Pancreas (tissue), 10 donors: ENCODE measurements at regions not wholly inside any gene's neighbourhood (a gene's known extent, or its start where the extent isn't known, plus 50 kb on each side); places are given as distances from the start of the nearest gene placed in this dataset.
A peak's percentile ranks its signal among the peaks of the same experiment; 100 is the strongest.
"Not testable (repeated sequence)": the region's sequence is repeated elsewhere in the genome, so short reads cannot be mapped to it uniquely, and the experiment has no call there.

Experiments used
- ATAC-seq, 4 donors: fragments of 200-7000 bp; cut with Tn5 transposase; one replicate each; pipeline versions ENCODE4 v1.8.0 to v1.9.1; 2020; ENCODE audit warnings: mild to moderate bottlenecking in 4 of 4, moderate library complexity in 4 of 4
- DNase-seq, 6 donors: peaks; one replicate each; pipeline ENCODE4 v3.0.0-alpha.2; 2020
- FAIRE-seq: peaks from 2 replicates; lab custom pipeline; 2012; peaks lifted over from hg19 to GRCh38; lab: Jason Lieb, UNC
- H3K27ac ChIP-seq, 4 donors: fragments of 200-600 bp; sonication (generic); 1 replicate in 3 of 4; 2 replicates in 1 of 4; pipeline versions ENCODE4 v1.5.0 to v1.8.0; 2020
- H3K27me3 ChIP-seq, 4 donors: fragments of 200-600 bp; one replicate each; pipeline ENCODE4 v1.8.0; 2021
- H3K36me3 ChIP-seq, 3 donors: fragments of 200-600 bp; sonication (generic) in 1 of 3; one replicate each; pipeline versions ENCODE4 v1.5.0 to v1.8.0; 2020 to 2021
- H3K4me1 ChIP-seq, 3 donors: fragments of 200-600 bp; one replicate each; pipeline ENCODE4 v1.8.0; 2021
- H3K4me3 ChIP-seq, 4 donors: fragments of 200-600 bp; sonication (generic) in 2 of 4; one replicate each; pipeline versions ENCODE4 v1.5.0 to v1.8.0; 2020 to 2021
- H3K9me3 ChIP-seq, 4 donors: fragments of 200-600 bp; one replicate each; pipeline ENCODE4 v1.8.0; 2021
- whole genome bisulfite sequencing, 2 donors: extraction: QIAGEN DNeasy Blood & Tissue Kit; methylation state at CpG; one replicate each; pipeline ENCODE4 v1.1.7; 2013; 5-methylcytosine and 5-hydroxymethylcytosine counted together
- intact Hi-C, 3 donors: fragments of 100-400 bp; cut with DNase I; formaldehyde crosslinking; loops; one replicate each; pipeline versions ENCODE4 v1.11.1 to v1.14.2; 2022
- TF ChIP-seq, protein P1 (sequence below), 4 donors: fragments of 200-600 bp; sonication (generic) in 3 of 4; IDR thresholded peaks; one replicate each; pipeline versions ENCODE4 v1.5.0 to v1.8.0; 2021; ENCODE audit warnings: antibody characterized with exemption in 4 of 4
- donor health status: healthy with polysubstance abuse.
- donor health status: DM: no; HTN: no; CAD: no; lungs with moderate emphysema.
- donor health status: DM: no; HTN: no; CAD: no.
- donor health status: control.
- donor health status: control.
- donor health status: Bipolar disorder and iron deficiency.
- donor health status: DM: yes; HTN: yes; CAD: no.
- donor health status: DM: no; HTN: no; CAD: no.
- donor health status: DM: no; HTN: no; CAD: no.
- donor health status: DM: yes; HTN: yes; CAD: no.

DNA sequence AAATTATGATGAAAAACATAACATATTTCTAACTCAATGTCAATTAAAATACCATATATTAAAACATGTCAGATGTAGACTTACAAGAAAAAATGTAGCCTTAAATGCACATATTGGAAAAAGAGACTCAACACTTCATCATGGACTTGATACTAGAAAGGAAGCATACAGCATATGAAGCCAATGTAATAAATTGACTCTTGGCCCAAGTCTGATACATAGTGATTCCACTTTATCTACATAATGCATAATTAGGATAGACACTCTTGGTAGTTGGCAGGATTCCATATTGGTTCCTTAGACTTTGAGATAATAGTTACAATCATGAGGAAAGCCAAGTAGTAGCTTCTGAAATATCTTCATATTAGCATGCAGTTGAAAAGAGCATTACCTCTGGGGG lies 1067.0 kb downstream of the PCDH17 start:
- FAIRE-seq (no peak), ATAC-seq (no peak), DNase-seq (no peak)
- H3K27ac ChIP-seq = no peak overlapping the region
- no peaks in the 10 kb centered on the region for H3K27me3 ChIP-seq
- intact Hi-C loops = no loop called here
- H3K9me3 ChIP-seq = no peaks in the 10 kb centered on the region
- TF ChIP-seq, protein P1, sequence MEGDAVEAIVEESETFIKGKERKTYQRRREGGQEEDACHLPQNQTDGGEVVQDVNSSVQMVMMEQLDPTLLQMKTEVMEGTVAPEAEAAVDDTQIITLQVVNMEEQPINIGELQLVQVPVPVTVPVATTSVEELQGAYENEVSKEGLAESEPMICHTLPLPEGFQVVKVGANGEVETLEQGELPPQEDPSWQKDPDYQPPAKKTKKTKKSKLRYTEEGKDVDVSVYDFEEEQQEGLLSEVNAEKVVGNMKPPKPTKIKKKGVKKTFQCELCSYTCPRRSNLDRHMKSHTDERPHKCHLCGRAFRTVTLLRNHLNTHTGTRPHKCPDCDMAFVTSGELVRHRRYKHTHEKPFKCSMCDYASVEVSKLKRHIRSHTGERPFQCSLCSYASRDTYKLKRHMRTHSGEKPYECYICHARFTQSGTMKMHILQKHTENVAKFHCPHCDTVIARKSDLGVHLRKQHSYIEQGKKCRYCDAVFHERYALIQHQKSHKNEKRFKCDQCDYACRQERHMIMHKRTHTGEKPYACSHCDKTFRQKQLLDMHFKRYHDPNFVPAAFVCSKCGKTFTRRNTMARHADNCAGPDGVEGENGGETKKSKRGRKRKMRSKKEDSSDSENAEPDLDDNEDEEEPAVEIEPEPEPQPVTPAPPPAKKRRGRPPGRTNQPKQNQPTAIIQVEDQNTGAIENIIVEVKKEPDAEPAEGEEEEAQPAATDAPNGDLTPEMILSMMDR (IDR thresholded peaks at IDR 0.05) = no peak
- no peaks in the 10 kb centered on the region for H3K36me3 ChIP-seq
- no peaks in the 10 kb centered on the region for H3K4me1 ChIP-seq
- no peak overlapping the region for H3K4me3 ChIP-seq

DNA sequence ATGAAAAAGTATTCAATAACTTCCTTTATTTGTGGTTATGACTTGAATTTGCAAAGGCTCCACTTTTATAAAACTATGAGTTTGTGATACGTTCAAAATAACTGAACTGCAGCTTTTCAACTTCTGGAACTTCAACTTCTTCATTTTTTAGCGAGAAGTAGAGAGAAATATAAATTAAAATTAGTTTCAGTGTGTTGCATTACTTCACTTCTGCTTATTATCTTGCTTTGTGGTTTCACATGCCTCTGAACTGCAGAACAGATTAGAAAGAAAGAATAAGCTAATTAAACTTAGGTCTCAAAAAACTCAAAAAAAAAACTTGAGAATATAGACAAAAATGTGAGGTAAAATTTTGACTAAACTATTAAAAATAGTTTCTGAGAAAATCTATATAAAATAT lies 1073.4 kb downstream of the PCDH17 start:
- 32 to 52% methylated on average over 2 of the region's 2 CpGs for WGBS, 2 donors
- Histone ChIP-seq H3K27me3 (no peaks in the 10 kb centered on the region), H3K9me3 (no peaks in the 10 kb centered on the region), H3K27ac (no peak overlapping the region), H3K4me3 (no peak overlapping the region), H3K4me1 (no peaks in the 10 kb centered on the region), H3K36me3 (no peaks in the 10 kb centered on the region)
- intact Hi-C loops = no loop called here
- ATAC-seq (no peak), FAIRE-seq (no peak), DNase-seq (no peak)
- TF ChIP-seq, protein P1 (IDR thresholded peaks at IDR 0.05) = no peak

DNA sequence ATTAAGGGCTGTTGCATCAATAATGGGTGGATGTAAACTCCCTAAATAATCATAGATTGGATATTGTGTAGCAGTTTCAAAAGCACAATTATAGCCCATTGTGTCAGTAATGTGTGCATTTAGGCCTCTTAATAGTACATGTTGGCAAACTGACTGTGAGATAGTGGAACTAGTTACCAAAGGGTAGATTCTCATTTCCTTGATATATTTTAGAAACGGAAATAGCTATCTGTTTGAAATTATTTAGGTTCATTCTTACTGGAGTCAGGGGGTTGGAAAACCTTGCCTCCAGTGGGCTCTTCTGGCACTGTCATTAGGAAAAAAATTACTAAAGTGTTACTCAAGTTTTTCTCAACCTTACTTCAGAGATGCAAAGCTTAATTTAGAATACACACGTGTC lies 1074.9 kb downstream of the PCDH17 start:
- TF ChIP-seq, protein P1 (IDR thresholded peaks at IDR 0.05) = no peak
- Histone ChIP-seq H3K27me3 (no peaks in the 10 kb centered on the region), H3K9me3 (no peaks in the 10 kb centered on the region), H3K36me3 (no peaks in the 10 kb centered on the region), H3K4me3 (no peak overlapping the region), H3K4me1 (no peaks in the 10 kb centered on the region), H3K27ac (no peak overlapping the region)
- no peak for ATAC-seq
- WGBS, 2 donors = 45 to 56% methylated on average over 2 of the region's 2 CpGs
- FAIRE-seq = no peak
- DNase-seq = no peak
- intact Hi-C loops = no loop called here

DNA sequence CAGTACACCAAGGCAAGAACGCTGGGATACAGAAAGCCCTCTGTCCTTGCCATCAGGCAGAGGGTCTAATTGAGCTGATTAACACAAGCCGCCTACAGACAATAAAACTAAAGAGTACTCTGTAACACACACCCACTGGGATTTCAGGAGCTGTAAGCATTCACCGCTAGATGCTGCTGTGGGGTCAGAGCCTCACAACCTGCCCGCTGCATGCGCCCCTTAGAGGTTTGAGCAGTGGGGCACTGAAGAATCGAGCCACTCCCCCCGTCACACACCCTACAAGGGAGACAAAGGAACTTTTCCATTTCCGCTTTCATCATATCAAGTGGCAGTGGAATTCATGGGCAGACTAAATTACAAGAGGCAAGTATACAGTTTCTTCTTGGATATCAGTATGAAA lies 1080.6 kb downstream of the PCDH17 start:
- no peaks in the 10 kb centered on the region for H3K36me3 ChIP-seq
- DNase-seq (no peak), ATAC-seq (no peak), FAIRE-seq (no peak)
- WGBS, 2 donors = 70 to 80% methylated on average over 8 of the region's 8 CpGs
- no peak overlapping the region for H3K4me3 ChIP-seq
- H3K27me3 ChIP-seq = no peaks in the 10 kb centered on the region
- intact Hi-C loops = no loop called here
- no peaks in the 10 kb centered on the region for H3K9me3 ChIP-seq
- TF ChIP-seq, protein P1 (IDR thresholded peaks at IDR 0.05) = no peak
- no peak overlapping the region for H3K27ac ChIP-seq
- H3K4me1 ChIP-seq = no peaks in the 10 kb centered on the region

- intact Hi-C loops, H3K4me1 ChIP-seq, FAIRE-seq, H3K27ac ChIP-seq, H3K36me3 ChIP-seq, H3K9me3 ChIP-seq, ATAC-seq, H3K4me3 ChIP-seq, H3K27me3 ChIP-seq: not testable (repeated sequence)
- DNase-seq = peak in 1 of 6 donors; percentile 41
- WGBS, 2 donors = 85 to 93% methylated on average over 15 to 25 of the region's 25 CpGs
These were observed 1082.5 kb downstream of the PCDH17 start for GRCh38 chr13:58714016-58714415.

- FAIRE-seq (no peak), ATAC-seq (no peak), DNase-seq (no peak)
- intact Hi-C loops = no loop called here
- H3K9me3 ChIP-seq = no peaks in the 10 kb centered on the region
- no peaks in the 10 kb centered on the region for H3K36me3 ChIP-seq
- TF ChIP-seq, protein P1 (IDR thresholded peaks at IDR 0.05) = no peak
- no peaks in the 10 kb centered on the region for H3K4me1 ChIP-seq
- no peaks in the 10 kb centered on the region for H3K27me3 ChIP-seq
- 94 to 96% methylated on average over 1 of the region's 1 CpG for WGBS, 2 donors
- H3K4me3 ChIP-seq = no peak overlapping the region
- no peak overlapping the region for H3K27ac ChIP-seq
These were observed 1089.7 kb downstream of the PCDH17 start for GRCh38 chr13:58721273-58721672.
